ENCODE measurements at regions not wholly inside any gene's neighbourhood (a gene's known extent, or its start where the extent isn't known, plus 50 kb on each side); places are given as distances from the start of the nearest gene placed in this dataset.

GRCh38 chr21:32954353-32954752, 71.4 kb upstream of the OLIG2 start:
- TF ChIP-seq POLR2AphosphoS5 (IDR thresholded peaks at IDR 0.05; ENCODE audit: borderline replicate concordance, low read depth, low read length) = no peak
- TF ChIP-seq EZH2 (IDR thresholded peaks at IDR 0.05) = no peak
- TF ChIP-seq FOXP2 (optimal IDR thresholded peaks at IDR 0.05; ENCODE audit: control extremely low read depth, extremely low read length, insufficient read depth) = no peak

Data from SK-N-MC (cell line).